IMR-90 (cell line): ENCODE measurements at regions not wholly inside any gene's neighbourhood (a gene's known extent, or its start where the extent isn't known, plus 50 kb on each side); places are given as distances from the start of the nearest gene placed in this dataset.

Experiments
- ATAC-seq: fragments of 200-7000 bp; cut with Tn5 transposase; 2 replicates; pipeline ENCODE4 v1.9.1; 2020; ENCODE audit warnings: low read depth, mild to moderate bottlenecking, moderate library complexity
- BruUV-seq: library from RNA; stranded (reverse); fragments of 400-500 nt; replicated peaks from 2 replicates; lab custom pipeline; 2021; lab: Mats Ljungman, UMichigan
- CTCF ChIA-PET: fragments of 300-600 bp; formaldehyde crosslinking; extraction: SDS; loops from one replicate; lab custom pipeline; 2021; ENCODE audit warnings: antibody characterized with exemption; lab: Yijun Ruan, JAX
- POLR2A ChIA-PET: fragments of 300-600 bp; sonication (Branson Sonifier 250); formaldehyde crosslinking; loops from one replicate; lab custom pipeline; 2022; ENCODE audit warnings: antibody characterized with exemption; ENCODE audit not compliant: unreplicated experiment; lab: Charles Lee
- DNase-seq: peaks from one replicate; pipeline ENCODE4 v3.0.0; 2013
- H2AFZ ChIP-seq: replicated peaks from 2 replicates; pipeline ENCODE3; 2013; ENCODE audit warnings: low read length, mild to moderate bottlenecking; ENCODE audit not compliant: poor library complexity
- H2AK5ac ChIP-seq: 2 replicates; pipeline ENCODE4 v1.6.1; 2013; ENCODE audit warnings: low read depth, low read length, inconsistent platforms
- H2AK9ac ChIP-seq: replicated peaks from 2 replicates; pipeline ENCODE3; 2013; ENCODE audit warnings: mild to moderate bottlenecking, low read depth, low read length, moderate library complexity; ENCODE audit not compliant: poor library complexity
- H2BK120ac ChIP-seq: 2 replicates; pipeline ENCODE4 v1.6.1; 2013; ENCODE audit warnings: low read depth, low read length, inconsistent platforms
- H2BK15ac ChIP-seq: 3 replicates; pipeline ENCODE4 v1.6.1; 2013; ENCODE audit warnings: low read depth, low read length, inconsistent platforms
- H2BK20ac ChIP-seq: 2 replicates; pipeline ENCODE4 v1.6.1; 2013; ENCODE audit warnings: low read depth, mild to moderate bottlenecking, inconsistent platforms, low read length, moderate library complexity
- H2BK5ac ChIP-seq: 2 replicates; pipeline ENCODE4 v1.6.1; 2013; ENCODE audit warnings: mild to moderate bottlenecking, low read depth, low read length, inconsistent platforms; ENCODE audit not compliant: poor library complexity, severe bottlenecking
- H3K14ac ChIP-seq: replicated peaks from 2 replicates; pipeline ENCODE4 v1.6.1; 2013; ENCODE audit warnings: low read depth, low read length, inconsistent platforms
- H3K18ac ChIP-seq: 2 replicates; pipeline ENCODE4 v1.6.1; 2013; ENCODE audit warnings: low read depth, low read length, control low read depth
- H3K23ac ChIP-seq: 2 replicates; pipeline ENCODE4 v1.6.1; 2013; ENCODE audit warnings: low read depth, low read length, inconsistent platforms
- H3K27ac ChIP-seq: 2 replicates; pipeline ENCODE4 v1.5.1; 2013; ENCODE audit warnings: mild to moderate bottlenecking, control low read depth, low read length; ENCODE audit not compliant: insufficient read depth
- H3K27me3 ChIP-seq: 2 replicates; pipeline ENCODE4 v1.6.1; 2013; ENCODE audit warnings: low read length; ENCODE audit not compliant: control insufficient read depth, insufficient read depth
- H3K36me3 ChIP-seq: 2 replicates; pipeline ENCODE4 v1.6.1; 2013; ENCODE audit warnings: low read length, mixed read lengths; ENCODE audit not compliant: control insufficient read depth, insufficient read depth
- H3K4ac ChIP-seq: 2 replicates; pipeline ENCODE4 v1.6.1; 2013; ENCODE audit warnings: low read depth, low read length, inconsistent platforms
- H3K4me1 ChIP-seq: 2 replicates; pipeline ENCODE4 v1.6.1; 2013; ENCODE audit warnings: low read length, mixed read lengths; ENCODE audit not compliant: control insufficient read depth, insufficient read depth
- H3K4me2 ChIP-seq: 2 replicates; pipeline ENCODE4 v1.6.1; 2013; ENCODE audit warnings: low read depth, mild to moderate bottlenecking, control low read depth, low read length, moderate library complexity
- H3K4me3 ChIP-seq: 2 replicates; pipeline ENCODE4 v1.5.1; 2013; ENCODE audit warnings: low read depth, mild to moderate bottlenecking, control low read depth, low read length, moderate library complexity; ENCODE audit not compliant: insufficient read depth
- H3K56ac ChIP-seq: 2 replicates; pipeline ENCODE4 v1.6.1; 2013; ENCODE audit warnings: low read length, inconsistent platforms; ENCODE audit not compliant: insufficient read depth; ENCODE audit errors: extremely low read depth
- H3K79me1 ChIP-seq, 2 experiments: 2 replicates each; pipeline ENCODE4 v1.6.1; 2013; ENCODE audit warnings: low read length in 2 of 2, inconsistent platforms in 1 of 2, low read depth in 1 of 2
- H3K9ac ChIP-seq: 2 replicates; pipeline ENCODE4 v1.6.1; 2013; ENCODE audit warnings: low read depth, low read length, control low read depth
- H3K9me1 ChIP-seq: 2 replicates; pipeline ENCODE4 v1.6.1; 2013; ENCODE audit warnings: low read length, inconsistent platforms; ENCODE audit not compliant: insufficient read depth
- H3K9me3 ChIP-seq: 2 replicates; pipeline ENCODE4 v1.6.1; 2013; ENCODE audit warnings: low read length; ENCODE audit not compliant: control insufficient read depth, insufficient read depth
- H4K20me1 ChIP-seq: 2 replicates; pipeline ENCODE4 v1.6.1; 2013; ENCODE audit warnings: low read length, inconsistent platforms; ENCODE audit not compliant: insufficient read depth
- H4K5ac ChIP-seq: 2 replicates; pipeline ENCODE4 v1.6.1; 2013; ENCODE audit warnings: mild to moderate bottlenecking, low read depth, low read length, control low read depth
- H4K8ac ChIP-seq, 2 experiments: 2 replicates each; pipeline ENCODE4 v1.6.1; 2013; ENCODE audit warnings: low read depth in 2 of 2, low read length in 2 of 2, control low read depth in 1 of 2, inconsistent platforms in 1 of 2
- H4K91ac ChIP-seq: 2 replicates; pipeline ENCODE4 v1.6.1; 2013; ENCODE audit warnings: low read depth, low read length, inconsistent platforms; ENCODE audit not compliant: insufficient read depth
- BHLHE40 ChIP-seq: fragments of 150-350 bp; IDR thresholded peaks from 2 replicates; pipeline ENCODE4 v1.6.1; 2016; ENCODE audit warnings: mild to moderate bottlenecking, low read depth, low read length
- CEBPB ChIP-seq: IDR thresholded peaks from 2 replicates; pipeline ENCODE4 v1.6.1; 2012; ENCODE audit warnings: low read depth, low read length, improper control_type of control experiment
- CHD1 ChIP-seq: IDR thresholded peaks from 2 replicates; pipeline ENCODE4 v1.6.1; 2012; ENCODE audit warnings: low read depth, low read length, improper control_type of control experiment
- FOS ChIP-seq: fragments of 150-350 bp; IDR thresholded peaks from 2 replicates; pipeline ENCODE4 v1.6.1; 2016; ENCODE audit warnings: low read depth, low read length
- MAFK ChIP-seq: IDR thresholded peaks from 2 replicates; pipeline ENCODE4 v1.6.1; 2012; ENCODE audit warnings: low read depth, low read length, improper control_type of control experiment
- MAZ ChIP-seq: IDR thresholded peaks from 2 replicates; pipeline ENCODE4 v1.6.1; 2012; ENCODE audit warnings: low read depth, mild to moderate bottlenecking, low read length, improper control_type of control experiment, moderate library complexity, borderline replicate concordance
- MXI1 ChIP-seq: IDR thresholded peaks from 2 replicates; pipeline ENCODE4 v1.6.1; 2012; ENCODE audit warnings: low read depth, mild to moderate bottlenecking, low read length, moderate library complexity, borderline replicate concordance
- NFE2L2 ChIP-seq: fragments of 150-350 bp; IDR thresholded peaks from 2 replicates; pipeline ENCODE4 v1.6.1; 2016; ENCODE audit warnings: low read depth, mild to moderate bottlenecking, low read length
- POLR2A ChIP-seq: IDR thresholded peaks from 2 replicates; pipeline ENCODE4 v1.6.1; 2012; ENCODE audit warnings: mild to moderate bottlenecking, low read depth, low read length
- RAD21 ChIP-seq: IDR thresholded peaks from 2 replicates; pipeline ENCODE4 v1.6.1; 2012; ENCODE audit warnings: low read length, improper control_type of control experiment
- RCOR1 ChIP-seq: IDR thresholded peaks from 2 replicates; pipeline ENCODE4 v1.6.1; 2012; ENCODE audit warnings: mild to moderate bottlenecking, low read length, improper control_type of control experiment; ENCODE audit not compliant: insufficient replicate concordance
- RFX5 ChIP-seq: IDR thresholded peaks from 2 replicates; pipeline ENCODE4 v1.8.0; 2012; ENCODE audit warnings: low read depth, mild to moderate bottlenecking, low read length, moderate library complexity
- SMC3 ChIP-seq: fragments of 150-350 bp; IDR thresholded peaks from 2 replicates; pipeline ENCODE4 v1.6.1; 2016; ENCODE audit warnings: low read depth, mild to moderate bottlenecking, antibody characterized with exemption, low read length, moderate library complexity
- WGBS, 2 experiments: methylation state at CpG; one replicate each; pipeline versions ENCODE4 v1.1.5 to v1.1.7; 2013; ENCODE audit warnings: missing lambda C conversion rate in 2 of 2; ENCODE audit not compliant: insufficient read length in 1 of 2; ENCODE audit errors: extremely low coverage in 2 of 2; 5-methylcytosine and 5-hydroxymethylcytosine counted together
- dilution Hi-C: fragments of 300-500 bp; cut with HindIII; formaldehyde crosslinking; loops from one replicate; pipeline ENCODE4 v1.14.3; 2018; ENCODE audit warnings: low sequenced_read_pairs; ENCODE audit not compliant: unreplicated experiment
- in situ Hi-C: fragments of 300-500 bp; cut with MboI; formaldehyde crosslinking; loops from 3 replicates; pipeline ENCODE4 v1.14.3; 2019; ENCODE audit warnings: low sequenced_read_pairs, inconsistent platforms, mixed read lengths
- intact Hi-C: fragments of 100-400 bp; cut with micrococcal nuclease; formaldehyde crosslinking; loops from 2 replicates; pipeline ENCODE4 v1.10.0; 2022
- TF ChIP-seq, protein P1 (sequence below): fragments of 150-350 bp; IDR thresholded peaks from 2 replicates; pipeline ENCODE4 v1.6.1; 2017; ENCODE audit warnings: mild to moderate bottlenecking, antibody characterized with exemption, low read length, low read depth
- TF ChIP-seq, protein P2 (sequence below): fragments of 150-350 bp; IDR thresholded peaks from 2 replicates; pipeline ENCODE4 v1.6.1; 2016; ENCODE audit warnings: low read depth, mild to moderate bottlenecking, low read length, moderate library complexity, borderline replicate concordance
- TF ChIP-seq, protein P3 (sequence below): conservative IDR thresholded peaks from 2 replicates; pipeline ENCODE4 v1.5.1; 2012; ENCODE audit warnings: mild to moderate bottlenecking, low read depth, low read length, improper control_type of control experiment

DNA sequence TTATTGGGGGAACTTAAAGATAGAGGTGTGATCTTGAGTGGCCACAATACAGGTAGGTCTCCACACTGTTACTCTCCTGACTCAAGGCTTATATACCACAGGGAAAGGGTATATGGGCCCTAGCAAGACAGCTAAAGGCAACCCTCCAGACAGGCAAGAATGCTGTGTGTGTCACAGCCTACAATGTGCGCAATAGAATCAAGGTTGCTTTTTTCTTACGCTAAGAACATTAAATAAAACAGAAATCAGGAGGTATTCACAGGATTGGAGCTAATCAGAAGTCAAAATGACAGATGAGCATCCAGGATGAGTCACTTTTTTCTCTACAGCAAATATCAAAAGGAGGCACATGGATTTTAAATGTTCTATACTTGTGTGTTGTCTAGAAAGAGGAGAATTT, 1797.9 kb upstream of the SEL1L start:
- Histone ChIP-seq H3K4me2 (no peak overlapping the region), H2AK5ac (no peak overlapping the region), H3K9me1 (no peaks in the 10 kb centered on the region; the same call in 1 of the 2 replicates), H4K91ac (no peak overlapping the region), H2BK15ac (no peak overlapping the region), H3K4ac (no peak overlapping the region), H3K9me3 (no peaks in the 10 kb centered on the region), H2AFZ (no peak overlapping the region), H3K79me1 (no peaks in the 10 kb centered on the region), H4K5ac (no peak overlapping the region), H4K20me1 (no peaks in the 10 kb centered on the region), H2BK5ac (no peak overlapping the region), H3K27ac (no peak overlapping the region), H2AK9ac (no peak overlapping the region), H3K4me1 (no peaks in the 10 kb centered on the region), H3K14ac (no peak overlapping the region), H3K4me3 (no peak overlapping the region), H3K23ac (no peak overlapping the region), H3K18ac (no peak overlapping the region), H3K9ac (no peak overlapping the region), H3K27me3 (no peaks in the 10 kb centered on the region), H4K8ac (no peak overlapping the region), H3K36me3 (no peaks in the 10 kb centered on the region), H3K56ac (no peak overlapping the region), H2BK20ac (no peak overlapping the region), H2BK120ac (no peak overlapping the region)
- intact Hi-C loops (no loop called here), in situ Hi-C loops (no loop called here), dilution Hi-C loops (no loop called here)
- WGBS, 2 experiments = no CpG with 5 or more reads among the region's 2 CpGs
- DNase-seq (no peak), ATAC-seq (no peak)
- TF ChIP-seq FOS (no peak), CHD1 (no peak), RAD21 (no peak), NFE2L2 (no peak), RFX5 (no peak), POLR2A (no peak), CEBPB (no peak), MXI1 (no peak), MAZ (no peak), SMC3 (no peak), MAFK (no peak), BHLHE40 (no peak), RCOR1 (no peak)
- TF ChIP-seq, protein P1, sequence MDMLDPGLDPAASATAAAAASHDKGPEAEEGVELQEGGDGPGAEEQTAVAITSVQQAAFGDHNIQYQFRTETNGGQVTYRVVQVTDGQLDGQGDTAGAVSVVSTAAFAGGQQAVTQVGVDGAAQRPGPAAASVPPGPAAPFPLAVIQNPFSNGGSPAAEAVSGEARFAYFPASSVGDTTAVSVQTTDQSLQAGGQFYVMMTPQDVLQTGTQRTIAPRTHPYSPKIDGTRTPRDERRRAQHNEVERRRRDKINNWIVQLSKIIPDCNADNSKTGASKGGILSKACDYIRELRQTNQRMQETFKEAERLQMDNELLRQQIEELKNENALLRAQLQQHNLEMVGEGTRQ = no peak
- TF ChIP-seq, protein P2, sequence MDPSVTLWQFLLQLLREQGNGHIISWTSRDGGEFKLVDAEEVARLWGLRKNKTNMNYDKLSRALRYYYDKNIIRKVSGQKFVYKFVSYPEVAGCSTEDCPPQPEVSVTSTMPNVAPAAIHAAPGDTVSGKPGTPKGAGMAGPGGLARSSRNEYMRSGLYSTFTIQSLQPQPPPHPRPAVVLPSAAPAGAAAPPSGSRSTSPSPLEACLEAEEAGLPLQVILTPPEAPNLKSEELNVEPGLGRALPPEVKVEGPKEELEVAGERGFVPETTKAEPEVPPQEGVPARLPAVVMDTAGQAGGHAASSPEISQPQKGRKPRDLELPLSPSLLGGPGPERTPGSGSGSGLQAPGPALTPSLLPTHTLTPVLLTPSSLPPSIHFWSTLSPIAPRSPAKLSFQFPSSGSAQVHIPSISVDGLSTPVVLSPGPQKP = no peak
- TF ChIP-seq, protein P3, sequence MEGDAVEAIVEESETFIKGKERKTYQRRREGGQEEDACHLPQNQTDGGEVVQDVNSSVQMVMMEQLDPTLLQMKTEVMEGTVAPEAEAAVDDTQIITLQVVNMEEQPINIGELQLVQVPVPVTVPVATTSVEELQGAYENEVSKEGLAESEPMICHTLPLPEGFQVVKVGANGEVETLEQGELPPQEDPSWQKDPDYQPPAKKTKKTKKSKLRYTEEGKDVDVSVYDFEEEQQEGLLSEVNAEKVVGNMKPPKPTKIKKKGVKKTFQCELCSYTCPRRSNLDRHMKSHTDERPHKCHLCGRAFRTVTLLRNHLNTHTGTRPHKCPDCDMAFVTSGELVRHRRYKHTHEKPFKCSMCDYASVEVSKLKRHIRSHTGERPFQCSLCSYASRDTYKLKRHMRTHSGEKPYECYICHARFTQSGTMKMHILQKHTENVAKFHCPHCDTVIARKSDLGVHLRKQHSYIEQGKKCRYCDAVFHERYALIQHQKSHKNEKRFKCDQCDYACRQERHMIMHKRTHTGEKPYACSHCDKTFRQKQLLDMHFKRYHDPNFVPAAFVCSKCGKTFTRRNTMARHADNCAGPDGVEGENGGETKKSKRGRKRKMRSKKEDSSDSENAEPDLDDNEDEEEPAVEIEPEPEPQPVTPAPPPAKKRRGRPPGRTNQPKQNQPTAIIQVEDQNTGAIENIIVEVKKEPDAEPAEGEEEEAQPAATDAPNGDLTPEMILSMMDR = no peak
- BruUV-seq = no TSS peak
- ChIA-PET CTCF (interaction anchor here (0.6 kb wide), 1 partner anchor 358 kb away, joined by 5 read pairs; no protein-coding TSS in a partner anchor), POLR2A (interaction anchor here (0.7 kb wide), 1 partner anchor 8 kb away, joined by 5 read pairs; no protein-coding TSS in a partner anchor)
